HG03159 (cell line): ENCODE measurements at regions not wholly inside any gene's neighbourhood (a gene's known extent, or its start where the extent isn't known, plus 50 kb on each side); places are given as distances from the start of the nearest gene placed in this dataset.

Experiments used
- ATAC-seq: cut with Tn5 transposase; IDR thresholded peaks from one replicate; pipeline ENCODE4 v1.9.1; 2021; ENCODE audit warnings: mild to moderate bottlenecking, moderate library complexity; ENCODE audit not compliant: unreplicated experiment

GRCh38 chr4:137212601-137213000 lies 319.7 kb downstream of the PCDH18 start:
- no peak for ATAC-seq

GRCh38 chr4:137209240-137209639 lies 323.1 kb downstream of the PCDH18 start:
- ATAC-seq: no peak

- no peak for ATAC-seq
These were observed 325.5 kb downstream of the PCDH18 start for GRCh38 chr4:137206781-137207180.

GRCh38 chr4:137203601-137204000 lies 328.7 kb downstream of the PCDH18 start:
- ATAC-seq: no peak

- ATAC-seq: no peak
These were observed 332.0 kb downstream of the PCDH18 start for GRCh38 chr4:137200322-137200721.

- no peak for ATAC-seq
These were observed 333.5 kb downstream of the PCDH18 start for GRCh38 chr4:137198791-137199190.

- no peak for ATAC-seq
These were observed 337.6 kb downstream of the PCDH18 start for GRCh38 chr4:137194670-137195069.

- ATAC-seq: no peak
These were observed 338.7 kb downstream of the PCDH18 start for GRCh38 chr4:137193564-137193963.

GRCh38 chr4:137181293-137181899 lies 350.9 kb downstream of the PCDH18 start:
- no peak for ATAC-seq

GRCh38 chr4:137180349-137180748 lies 351.9 kb downstream of the PCDH18 start:
- no peak for ATAC-seq

- no peak for ATAC-seq
These were observed 375.5 kb downstream of the PCDH18 start for GRCh38 chr4:137156807-137157206.

GRCh38 chr4:137156054-137156453 lies 376.2 kb downstream of the PCDH18 start:
- ATAC-seq: no peak

- ATAC-seq: no peak
These were observed 401.1 kb downstream of the PCDH18 start for GRCh38 chr4:137131201-137131600.

- no peak for ATAC-seq
These were observed 402.4 kb downstream of the PCDH18 start for GRCh38 chr4:137129845-137130244.

GRCh38 chr4:137129441-137129840 lies 402.9 kb downstream of the PCDH18 start:
- no peak for ATAC-seq

- ATAC-seq: no peak
These were observed 407.3 kb downstream of the PCDH18 start for GRCh38 chr4:137125011-137125410.

GRCh38 chr4:137124278-137124932 lies 407.9 kb downstream of the PCDH18 start:
- ATAC-seq: peak; percentile 92

GRCh38 chr4:137122876-137123275 lies 409.4 kb downstream of the PCDH18 start:
- ATAC-seq: no peak

- ATAC-seq: no peak
These were observed 416.1 kb downstream of the PCDH18 start for GRCh38 chr4:137116144-137116543.

GRCh38 chr4:137106733-137107132 lies 425.6 kb downstream of the PCDH18 start:
- no peak for ATAC-seq

- no peak for ATAC-seq
These were observed 426.0 kb downstream of the PCDH18 start for GRCh38 chr4:137106287-137106686.

GRCh38 chr4:137090951-137091350 lies 441.3 kb downstream of the PCDH18 start:
- ATAC-seq: no peak
